ENCODE measurements at regions not wholly inside any gene's neighbourhood (a gene's known extent, or its start where the extent isn't known, plus 50 kb on each side); places are given as distances from the start of the nearest gene placed in this dataset.
"Not testable (repeated sequence)": the region's sequence is repeated elsewhere in the genome, so short reads cannot be mapped to it uniquely, and the experiment has no call there.

DNA sequence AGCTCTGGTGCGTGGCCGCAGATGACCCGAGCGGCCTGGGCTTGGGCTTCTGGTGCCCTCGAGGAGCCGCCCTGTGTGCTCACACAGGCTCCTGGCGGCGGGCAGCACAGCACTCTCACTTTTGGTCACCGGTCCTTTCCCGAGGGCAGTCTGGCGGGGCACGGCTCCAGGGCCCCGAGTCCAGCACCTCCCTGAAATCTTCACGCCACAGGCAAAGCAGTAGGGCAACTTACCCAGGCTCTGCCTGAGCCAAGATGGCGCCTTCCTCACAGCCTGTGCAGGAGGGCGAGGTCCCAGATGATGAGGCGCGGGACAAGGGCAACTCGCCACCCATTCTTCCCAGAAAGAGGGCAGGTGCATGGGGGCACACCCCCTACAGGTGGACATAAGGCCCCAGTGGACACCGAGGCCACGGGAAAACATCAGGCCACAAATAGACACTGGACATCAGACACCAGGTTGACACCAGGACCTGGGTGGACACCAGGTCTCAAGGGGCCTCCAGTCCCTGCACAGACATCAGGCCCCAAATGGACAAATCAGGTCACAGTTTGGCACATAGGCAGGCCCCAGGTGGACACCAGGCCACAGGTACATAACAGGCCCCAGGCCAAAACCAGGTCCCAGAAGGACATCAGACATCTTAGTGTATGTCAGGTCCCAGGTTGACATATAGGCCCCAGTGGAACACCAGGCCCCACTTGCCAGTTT lies 57.6 kb upstream of the SEPTIN5 start:
- no peak for DNase-seq
- in situ Hi-C loops (cut with HindIII; ENCODE audit: low pct_ligation_motif_present, low pct_unique_long_range_greater_than_20kb, low sequenced_read_pairs) = no loop called here

DNA sequence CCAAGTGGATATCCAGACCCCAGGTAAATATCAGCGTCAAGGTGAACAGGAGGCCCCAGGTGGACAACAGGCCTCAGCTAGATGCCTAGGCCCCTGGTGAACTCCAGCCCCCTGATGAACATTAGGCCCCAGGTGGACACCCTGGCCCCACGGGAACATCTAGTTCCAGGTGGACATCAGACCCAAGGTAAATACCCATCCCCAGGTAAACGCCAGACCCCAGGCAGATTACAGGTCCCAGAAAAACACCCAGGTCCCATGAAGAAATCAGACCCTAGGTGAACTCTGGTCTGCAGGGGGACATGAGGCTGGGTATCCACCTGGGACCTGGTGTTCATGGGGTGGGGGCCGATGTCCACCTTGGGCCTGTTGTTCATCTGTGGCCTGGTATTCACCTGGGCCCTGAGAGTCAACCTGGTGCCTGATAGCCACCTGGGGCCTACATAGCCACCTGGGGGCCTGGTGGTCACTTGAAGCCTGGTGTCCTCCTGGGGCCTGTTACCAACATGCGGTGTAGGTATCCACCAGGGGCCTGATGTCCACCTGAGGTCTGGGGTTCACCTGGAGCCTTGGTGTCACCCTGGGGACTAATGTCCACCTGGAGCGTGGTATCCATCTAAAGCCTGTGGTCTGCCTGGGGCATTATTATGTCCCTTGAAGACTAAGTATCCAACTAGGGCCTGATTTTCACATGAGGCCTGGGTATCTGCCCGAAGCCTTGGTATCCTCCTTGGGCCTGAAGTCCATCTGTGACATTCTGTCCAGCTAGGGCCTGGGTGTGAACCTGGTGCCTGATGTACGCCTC lies 56.8 kb upstream of the SEPTIN5 start:
- no peak for DNase-seq
- in situ Hi-C loops (cut with HindIII; ENCODE audit: low pct_ligation_motif_present, low pct_unique_long_range_greater_than_20kb, low sequenced_read_pairs) = no loop called here

DNA sequence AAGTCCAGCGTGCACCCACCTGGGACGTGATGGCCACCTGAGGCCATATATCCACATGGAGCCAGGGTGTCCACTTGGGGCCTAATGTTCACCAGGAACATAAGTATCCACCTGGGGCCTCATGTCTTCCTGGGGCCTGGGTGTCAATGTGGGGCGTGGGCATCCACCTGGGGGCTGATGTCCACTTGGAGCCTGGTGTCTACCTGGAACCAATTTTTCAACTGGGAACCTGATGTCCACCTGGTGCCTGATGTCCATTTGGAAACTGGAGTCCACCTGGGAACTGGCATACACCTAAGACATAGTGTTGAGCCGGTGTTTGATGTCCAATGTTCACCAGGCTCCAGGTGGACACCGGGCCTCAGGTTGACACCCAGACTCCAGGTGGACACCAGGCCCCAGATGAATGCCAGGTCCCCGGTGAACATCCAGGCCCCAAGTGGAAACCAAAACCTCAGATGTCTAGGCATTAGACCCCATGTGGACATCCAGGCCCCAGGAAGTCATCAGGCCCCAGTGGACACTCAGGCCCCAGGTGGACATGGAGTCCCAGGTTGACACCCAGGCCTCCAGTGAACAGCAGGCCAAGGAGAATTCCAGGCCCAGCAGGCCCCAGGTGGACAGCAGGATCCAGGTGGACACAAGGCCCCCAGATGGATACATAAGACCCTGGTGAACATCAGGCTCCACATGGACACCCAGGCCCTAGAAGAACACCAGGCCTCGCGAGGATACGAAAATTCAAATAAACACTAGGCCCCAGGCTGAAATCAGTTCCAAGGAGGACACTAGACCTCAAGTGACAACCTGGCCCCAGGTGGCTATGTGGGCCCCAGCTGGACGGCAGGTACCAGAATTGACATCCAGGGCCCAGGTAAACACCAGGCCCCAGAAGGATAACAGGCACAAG lies 56.0 kb upstream of the SEPTIN5 start:
- in situ Hi-C loops (cut with HindIII; ENCODE audit: low pct_ligation_motif_present, low pct_unique_long_range_greater_than_20kb, low sequenced_read_pairs) = no loop called here
- no peak for DNase-seq

DNA sequence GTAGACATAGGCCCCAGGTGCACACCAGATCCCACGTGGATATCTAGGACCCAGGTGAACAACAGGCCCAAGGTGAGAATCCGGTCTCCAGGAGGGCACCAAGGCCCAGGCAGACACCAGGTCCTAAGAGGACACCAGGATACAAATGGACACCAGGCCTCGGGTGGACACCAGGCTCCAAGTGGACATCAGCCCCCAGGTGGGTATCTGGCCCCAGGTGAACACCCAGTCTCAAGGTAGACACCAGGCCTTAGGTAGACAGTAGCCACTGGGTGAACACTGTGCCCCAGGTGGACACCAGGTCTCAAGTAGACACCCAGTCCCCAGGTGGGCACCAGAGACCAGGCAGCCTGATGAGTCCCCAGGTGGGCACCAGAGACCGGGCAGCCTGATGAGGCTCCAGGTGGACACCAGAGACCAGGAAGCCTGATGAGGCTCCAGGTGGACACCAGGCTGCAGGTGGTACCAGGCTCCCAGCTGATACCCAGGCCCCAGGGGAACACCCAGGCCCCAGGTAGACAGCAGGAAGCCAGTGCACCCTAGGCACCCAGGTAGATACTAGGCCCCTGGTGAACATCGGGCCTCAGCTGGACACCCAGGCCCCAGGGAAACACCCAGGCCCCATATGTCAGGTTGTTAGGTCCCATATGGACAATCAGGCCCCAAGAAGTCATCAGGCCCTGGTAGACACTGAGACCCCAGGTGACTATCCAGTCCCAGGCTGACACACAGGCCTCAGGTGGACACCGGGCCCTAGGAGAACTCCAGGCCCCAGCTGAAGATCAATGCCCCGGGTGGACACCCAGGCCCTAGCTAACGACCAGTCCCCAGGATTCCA lies 55.1 kb upstream of the SEPTIN5 start:
- DNase-seq = no peak
- in situ Hi-C loops (cut with HindIII; ENCODE audit: low pct_ligation_motif_present, low pct_unique_long_range_greater_than_20kb, low sequenced_read_pairs) = no loop called here

DNA sequence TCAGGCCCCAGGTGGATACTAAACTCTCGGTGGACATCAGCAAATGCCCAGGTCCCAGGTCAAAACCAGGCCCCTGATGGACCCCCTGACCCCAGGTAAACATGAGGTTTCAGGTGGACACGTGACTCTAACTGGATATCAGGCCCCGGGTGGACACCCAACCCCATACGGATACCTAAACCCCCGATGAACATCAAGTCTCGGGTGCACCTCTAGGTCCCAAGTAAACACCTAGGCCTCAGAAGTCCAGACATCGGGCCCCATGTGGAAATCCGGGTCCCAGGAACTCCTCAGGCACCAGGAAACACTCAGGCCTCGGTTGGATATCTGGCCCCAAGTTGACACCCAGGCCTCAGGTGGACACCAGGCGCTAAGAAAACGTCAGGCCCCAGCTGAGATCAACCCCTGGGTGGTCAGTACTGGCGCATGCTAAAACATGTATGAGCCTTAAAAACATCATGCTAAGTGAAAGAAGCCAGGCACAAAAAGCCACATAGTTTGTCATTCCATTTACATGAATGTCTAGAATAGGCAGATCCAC lies 54.4 kb upstream of the SEPTIN5 start:
- in situ Hi-C loops (cut with HindIII; ENCODE audit: low pct_ligation_motif_present, low pct_unique_long_range_greater_than_20kb, low sequenced_read_pairs) = no loop called here

DNA sequence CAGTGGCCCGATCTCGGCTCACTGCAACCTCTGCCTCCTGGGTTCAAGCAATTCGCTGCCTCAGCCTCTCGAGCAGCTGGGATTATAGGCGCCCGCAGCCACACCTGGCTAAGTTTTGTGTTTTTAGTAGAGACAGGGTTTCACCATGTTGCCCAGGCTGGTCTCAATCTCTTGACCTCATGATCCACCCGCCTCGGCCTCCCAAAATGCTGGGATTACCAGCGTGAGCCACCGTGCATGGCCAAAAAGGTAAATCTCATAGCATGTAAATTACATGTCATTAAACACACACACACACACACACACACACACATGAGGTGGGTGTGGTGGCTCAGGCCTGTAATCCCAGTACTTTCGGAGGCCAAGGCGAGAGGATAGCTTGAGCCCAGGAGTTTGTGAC lies 53.7 kb upstream of the SEPTIN5 start:
- in situ Hi-C loops (cut with HindIII; ENCODE audit: low pct_ligation_motif_present, low pct_unique_long_range_greater_than_20kb, low sequenced_read_pairs); DNase-seq: not testable (repeated sequence)

More for the DNA sequence above, 54.4 kb upstream of the SEPTIN5 start:
- no peak for DNase-seq

DNA sequence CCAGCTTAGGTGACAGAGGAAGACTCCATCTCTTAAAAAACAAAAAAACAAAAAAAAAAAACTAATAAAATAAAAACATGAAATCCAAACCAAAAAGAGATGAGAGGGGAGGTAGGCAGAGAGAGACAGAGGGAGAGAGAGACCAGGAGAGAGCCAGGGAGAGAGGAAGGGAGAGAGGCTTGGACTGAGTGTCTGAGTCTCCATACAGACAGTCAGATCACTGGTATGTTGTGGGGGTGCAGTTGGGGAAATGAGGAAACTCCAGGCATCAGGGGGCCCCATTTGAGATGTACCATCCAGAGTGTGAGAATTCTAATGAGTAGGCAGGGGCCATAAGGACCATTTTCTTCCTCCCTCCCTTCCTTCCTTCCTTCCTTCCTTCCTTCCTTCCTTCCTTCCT lies 53.1 kb upstream of the SEPTIN5 start:
- no peak for DNase-seq
- in situ Hi-C loops (cut with HindIII; ENCODE audit: low pct_ligation_motif_present, low pct_unique_long_range_greater_than_20kb, low sequenced_read_pairs) = no loop called here

DNA sequence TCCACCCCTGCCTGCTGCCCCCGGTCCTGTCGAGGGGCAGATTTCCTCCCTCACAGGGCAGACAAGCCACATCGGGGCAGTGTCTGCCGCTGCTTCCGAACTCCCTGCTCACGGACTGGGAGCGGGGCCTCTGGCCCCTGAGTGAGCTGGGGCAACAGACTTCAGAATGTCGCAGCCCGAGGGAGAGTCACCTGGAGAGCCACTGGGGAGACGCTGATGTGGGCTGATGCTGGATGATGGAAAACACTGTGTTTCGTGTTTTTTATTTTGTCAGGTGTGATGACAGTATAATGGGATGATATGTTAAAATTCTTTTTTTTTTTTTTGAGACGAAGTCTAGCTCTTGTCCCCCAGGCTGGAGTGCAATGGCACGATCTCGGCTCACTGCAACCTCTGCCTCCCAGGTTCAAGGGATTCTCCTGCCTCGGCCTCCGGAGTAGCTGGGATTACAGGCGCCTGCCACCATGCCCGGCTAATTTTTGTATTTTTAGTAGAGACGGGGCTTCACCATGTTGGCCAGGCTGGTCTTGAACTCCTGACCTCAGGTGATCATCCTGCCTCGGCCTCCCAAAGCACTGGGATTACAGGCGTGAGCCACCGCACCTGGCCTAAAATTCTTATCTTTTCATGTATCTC lies 52.1 kb upstream of the SEPTIN5 start:
- DNase-seq; in situ Hi-C loops (cut with HindIII; ENCODE audit: low pct_ligation_motif_present, low pct_unique_long_range_greater_than_20kb, low sequenced_read_pairs): not testable (repeated sequence)

DNA sequence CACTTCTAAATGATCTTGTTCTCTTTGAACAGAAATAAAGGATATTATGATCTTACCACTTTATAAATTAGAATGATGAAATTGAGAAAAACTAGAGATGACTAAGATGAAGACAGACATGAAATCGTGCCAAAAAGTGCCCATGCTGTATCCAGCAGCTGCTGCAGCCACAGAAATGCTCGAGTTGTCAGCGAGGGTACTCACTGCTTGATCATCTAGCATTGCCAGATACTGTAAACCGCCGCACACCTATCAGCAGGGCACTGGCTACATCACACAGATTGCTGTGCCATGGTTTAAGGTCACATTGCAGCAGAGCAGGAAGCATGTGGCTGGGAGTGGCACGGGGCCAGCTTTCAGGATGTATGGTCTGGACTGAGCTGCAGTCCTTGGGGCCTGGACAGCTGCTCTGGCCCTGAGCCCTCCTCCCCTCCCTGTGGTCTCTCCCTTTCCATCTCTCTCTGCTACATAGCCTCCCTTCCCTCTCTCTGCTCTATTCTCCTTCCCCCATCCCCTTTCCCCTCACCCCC lies 51.0 kb upstream of the SEPTIN5 start:
- in situ Hi-C loops (cut with HindIII; ENCODE audit: low pct_ligation_motif_present, low pct_unique_long_range_greater_than_20kb, low sequenced_read_pairs) = no loop called here
- DNase-seq = no peak

DNA sequence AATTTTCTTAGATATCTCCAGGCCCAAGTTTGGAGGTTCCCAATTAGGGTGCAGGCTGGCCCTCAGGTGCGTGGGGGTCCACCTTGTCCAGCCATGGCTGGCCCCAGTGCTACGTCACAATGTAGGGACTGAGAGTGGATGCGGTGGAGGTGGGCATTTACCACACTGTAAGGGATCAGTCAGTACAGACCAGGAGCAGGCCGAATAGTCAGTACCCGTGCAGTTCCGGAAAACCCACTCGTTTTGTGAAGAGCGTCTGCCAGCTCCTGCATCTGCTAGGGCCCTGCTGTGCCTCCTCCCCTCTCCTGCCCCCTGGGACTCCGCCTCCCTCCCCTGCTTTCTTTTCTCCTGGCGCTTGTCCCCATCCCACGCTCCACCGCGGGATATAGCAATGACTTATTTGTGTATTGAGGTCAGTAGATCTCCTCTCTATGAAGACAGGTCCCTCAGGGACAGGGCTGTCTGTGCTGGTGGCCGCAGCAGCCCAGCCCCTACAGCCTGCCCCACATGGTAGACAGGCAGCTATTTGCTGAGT lies 50.4 kb upstream of the SEPTIN5 start:
- no peak for DNase-seq
- in situ Hi-C loops (cut with HindIII; ENCODE audit: low pct_ligation_motif_present, low pct_unique_long_range_greater_than_20kb, low sequenced_read_pairs) = no loop called here

DNA sequence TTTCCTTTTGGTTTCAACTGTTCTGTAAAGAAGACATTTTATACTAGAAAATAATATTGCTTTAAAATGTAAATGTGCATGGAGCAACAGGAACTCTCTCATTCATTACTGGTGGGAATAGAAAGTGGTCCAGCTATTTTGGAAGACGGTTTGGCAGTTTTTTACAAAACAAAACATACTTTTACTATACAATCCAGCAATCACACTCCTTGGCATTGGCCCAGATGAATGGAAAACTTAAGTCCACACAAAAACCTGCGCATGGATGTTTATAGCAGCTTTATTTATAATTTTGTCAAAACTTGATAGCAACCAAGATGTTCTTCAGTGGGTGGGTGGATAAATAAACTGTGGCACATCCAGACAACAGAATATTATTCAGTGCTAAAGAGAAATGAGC lies 49.9 kb upstream of the SEPTIN5 start:
- DNase-seq = no peak
- in situ Hi-C loops (cut with HindIII; ENCODE audit: low pct_ligation_motif_present, low pct_unique_long_range_greater_than_20kb, low sequenced_read_pairs) = no loop called here

All from ACHN (cell line).